Stimulated activated effector memory CD8-positive, alpha-beta T cell treated with anti-CD3 and anti-CD28 coated beads, Interleukin-12 subunit alpha, Interleukin-12 subunit beta, amount 100 ng/mL, for 72 hours (primary cell): ENCODE measurements at regions not wholly inside any gene's neighbourhood (a gene's known extent, or its start where the extent isn't known, plus 50 kb on each side); places are given as distances from the start of the nearest gene placed in this dataset.

ENCODE experiments used
- ATAC-seq: fragments of 150-1000 bp; cut with Tn5 transposase; 2 replicates; pipeline ENCODE4 v1.10.0; 2021
- DNase-seq, 2 donors: peaks; one replicate each; pipeline ENCODE4 v3.0.0; 2021 to 2022; ENCODE audit warnings: low spot score in 2 of 2
- H3K27ac Mint-ChIP-seq: one replicate; pipeline ENCODE4 v1.8.0; 2022; ENCODE audit warnings: mild to moderate bottlenecking, mixed read lengths
- H3K36me3 Mint-ChIP-seq: one replicate; pipeline ENCODE4 v1.8.0; 2022; ENCODE audit warnings: mild to moderate bottlenecking, mixed read lengths
- H3K4me1 Mint-ChIP-seq: one replicate; pipeline ENCODE4 v1.8.0; 2022; ENCODE audit warnings: mixed read lengths
- H3K4me3 Mint-ChIP-seq: one replicate; pipeline ENCODE4 v1.8.0; 2022; ENCODE audit warnings: mild to moderate bottlenecking, mixed read lengths
- H3K9me3 Mint-ChIP-seq: one replicate; pipeline ENCODE4 v1.8.0; 2022; ENCODE audit warnings: mixed read lengths

DNA sequence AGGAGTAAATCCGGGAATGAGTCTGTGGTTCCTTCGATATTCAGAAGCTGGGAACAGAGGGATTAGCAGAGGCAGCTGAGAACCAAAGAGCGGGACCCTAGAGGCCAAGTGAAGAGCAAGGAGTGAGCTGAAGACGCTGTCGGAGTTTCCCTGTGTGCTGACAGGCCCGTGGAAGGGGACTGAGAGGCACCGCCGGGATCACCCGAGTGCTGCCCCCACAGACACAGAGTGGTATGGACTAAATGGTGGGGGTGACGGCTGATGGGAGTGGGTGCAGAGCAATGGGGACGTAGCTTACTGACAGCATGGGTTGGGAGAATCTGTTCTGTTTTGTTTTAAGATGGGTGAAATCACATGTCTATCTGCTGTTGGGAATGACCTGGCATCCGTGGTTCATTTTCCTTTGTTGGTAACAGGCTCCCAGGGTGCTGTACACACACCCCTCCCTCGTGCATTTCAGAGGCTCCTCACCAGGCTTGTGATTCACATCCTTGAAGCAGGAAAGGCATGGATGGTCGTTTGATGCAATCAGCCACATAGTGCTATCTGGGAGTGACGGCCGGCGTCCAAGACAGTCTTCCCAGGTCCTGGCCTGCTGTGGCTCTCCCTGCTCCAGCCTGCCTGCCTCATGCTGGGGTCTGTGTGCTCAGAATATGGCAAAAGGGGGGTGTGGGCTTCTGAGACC lies 97.4 kb downstream of the THBS2 start:
- no peak overlapping the region for H3K4me3 Mint-ChIP-seq
- H3K9me3 Mint-ChIP-seq: peaks cover 2% of the 10 kb centered on the region
- H3K36me3 Mint-ChIP-seq: no peaks in the 10 kb centered on the region
- no peak overlapping the region for H3K27ac Mint-ChIP-seq
- DNase-seq (no peak), ATAC-seq (no peak)
- no peaks in the 10 kb centered on the region for H3K4me1 Mint-ChIP-seq

DNA sequence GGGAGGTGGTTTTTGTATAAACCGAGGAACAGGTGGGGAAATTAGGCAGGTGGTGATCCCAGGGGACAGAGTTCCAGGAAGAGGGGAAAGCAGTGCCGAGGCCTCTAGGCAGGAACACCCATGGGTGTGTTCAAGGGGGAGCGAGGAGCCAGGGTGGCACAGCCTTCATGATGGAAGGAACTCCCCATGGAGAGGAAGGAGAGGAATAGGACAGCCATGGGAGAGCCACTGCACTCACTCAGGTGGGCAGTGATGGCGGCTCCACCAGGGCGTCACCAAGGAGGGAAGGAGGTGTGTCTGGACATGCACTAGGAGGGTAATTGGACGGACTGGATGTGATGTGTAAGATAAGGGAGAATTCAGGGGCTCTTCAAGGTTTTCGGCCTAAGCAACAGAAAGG lies 98.2 kb downstream of the THBS2 start:
- DNase-seq: no peak
- Mint-ChIP-seq H3K36me3 (no peaks in the 10 kb centered on the region), H3K4me3 (no peak overlapping the region), H3K4me1 (no peaks in the 10 kb centered on the region), H3K9me3 (peaks cover 2% of the 10 kb centered on the region), H3K27ac (no peak overlapping the region)
- ATAC-seq: no peak

DNA sequence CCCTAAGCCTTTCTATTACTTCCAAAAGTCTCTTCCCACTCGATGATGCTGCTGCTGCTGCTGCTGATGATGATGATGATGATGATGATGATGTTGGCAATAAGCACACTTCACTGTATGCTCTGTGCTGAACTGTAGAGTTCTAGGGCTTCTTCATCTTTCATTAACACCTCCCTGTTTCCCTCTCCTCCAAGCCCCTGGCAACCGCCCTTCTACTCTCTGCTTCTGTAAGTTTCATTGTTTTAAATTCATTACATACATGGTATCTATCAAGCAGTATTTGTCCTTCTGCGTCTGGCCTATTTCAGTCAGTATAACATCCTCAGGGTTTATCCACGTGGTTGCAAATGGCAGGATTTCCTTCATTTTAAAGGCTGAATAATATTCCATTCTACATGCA lies 100.2 kb downstream of the THBS2 start:
- ATAC-seq: no peak
- Mint-ChIP-seq H3K36me3 (no peaks in the 10 kb centered on the region), H3K27ac (no peak overlapping the region), H3K4me3 (no peak overlapping the region), H3K9me3 (peaks cover 13% of the 10 kb centered on the region), H3K4me1 (no peaks in the 10 kb centered on the region)
- no peak for DNase-seq

DNA sequence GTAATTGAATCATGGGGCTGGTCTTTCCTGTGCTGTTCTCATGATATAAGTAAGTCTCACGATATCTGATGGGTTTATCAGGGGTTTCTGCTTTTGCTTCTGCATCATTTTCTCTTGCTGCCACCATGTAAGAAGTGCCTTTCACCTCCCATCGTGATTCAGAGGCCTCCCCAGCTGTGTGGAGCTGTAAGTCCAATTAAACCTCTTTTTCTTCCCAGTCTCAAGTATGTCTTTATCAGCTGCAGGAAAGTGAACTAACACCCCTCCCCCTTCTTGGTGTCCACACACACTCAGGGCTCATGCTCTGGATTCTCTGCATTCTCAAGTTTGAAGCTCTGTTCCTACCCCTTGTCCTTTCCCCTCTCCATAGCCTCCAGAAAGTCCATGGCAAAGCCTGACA lies 107.1 kb downstream of the THBS2 start:
- Mint-ChIP-seq H3K27ac (no peak overlapping the region), H3K4me1 (peaks cover 6% of the 10 kb centered on the region), H3K4me3 (no peak overlapping the region), H3K36me3 (no peaks in the 10 kb centered on the region), H3K9me3 (peaks cover 11% of the 10 kb centered on the region)
- DNase-seq: no peak
- ATAC-seq: no peak

DNA sequence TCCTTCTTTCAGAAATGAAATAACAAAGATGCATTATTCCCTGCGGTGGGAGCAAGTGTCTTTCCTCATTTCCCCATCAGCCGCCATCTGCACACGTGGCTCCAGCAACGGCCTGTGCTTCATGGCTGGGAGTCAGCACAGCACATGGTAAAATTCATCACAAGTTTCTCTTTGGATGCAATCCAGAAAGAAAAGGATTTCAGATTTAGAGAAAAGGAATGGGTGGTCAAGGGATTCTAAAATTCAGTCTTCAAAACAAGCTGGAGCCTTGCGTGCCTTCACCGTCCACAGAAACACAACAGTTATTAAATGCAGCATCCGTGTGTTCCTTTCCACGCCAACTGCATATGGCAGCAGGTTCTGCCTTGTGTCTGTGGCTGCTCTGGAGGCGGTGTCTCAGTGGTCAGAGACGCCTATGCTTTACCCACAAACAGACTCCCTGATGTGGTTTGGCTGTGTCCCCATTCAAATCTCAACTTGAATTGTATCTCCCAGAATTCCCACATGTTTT lies 107.6 kb downstream of the THBS2 start:
- H3K4me1 Mint-ChIP-seq: peaks cover 6% of the 10 kb centered on the region
- H3K9me3 Mint-ChIP-seq: peaks cover 11% of the 10 kb centered on the region
- no peak for DNase-seq
- no peak overlapping the region for H3K4me3 Mint-ChIP-seq
- no peak for ATAC-seq
- H3K36me3 Mint-ChIP-seq: no peaks in the 10 kb centered on the region
- H3K27ac Mint-ChIP-seq: no peak overlapping the region

DNA sequence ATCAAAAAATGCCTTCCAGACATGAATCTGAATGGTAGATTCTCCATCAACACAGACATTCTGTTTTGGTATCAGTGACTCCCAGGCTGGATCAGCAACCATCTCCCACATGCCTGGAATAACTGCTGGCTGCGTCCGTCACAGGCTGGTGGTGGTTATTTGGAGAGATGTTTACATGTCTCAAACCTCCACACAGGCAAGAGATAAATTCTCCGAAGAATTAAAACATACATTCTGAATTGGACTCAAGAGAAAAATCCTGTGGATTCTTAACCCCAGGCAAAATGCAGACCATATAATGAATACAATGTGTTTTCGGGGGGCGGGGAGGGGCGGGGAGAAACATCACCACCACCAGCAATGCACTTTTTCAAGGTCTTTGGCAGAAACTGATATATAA lies 108.2 kb downstream of the THBS2 start:
- Mint-ChIP-seq H3K27ac (no peak overlapping the region), H3K4me1 (peaks cover 6% of the 10 kb centered on the region), H3K4me3 (no peak overlapping the region), H3K36me3 (no peaks in the 10 kb centered on the region), H3K9me3 (peaks cover 11% of the 10 kb centered on the region)
- DNase-seq: no peak
- ATAC-seq: no peak

DNA sequence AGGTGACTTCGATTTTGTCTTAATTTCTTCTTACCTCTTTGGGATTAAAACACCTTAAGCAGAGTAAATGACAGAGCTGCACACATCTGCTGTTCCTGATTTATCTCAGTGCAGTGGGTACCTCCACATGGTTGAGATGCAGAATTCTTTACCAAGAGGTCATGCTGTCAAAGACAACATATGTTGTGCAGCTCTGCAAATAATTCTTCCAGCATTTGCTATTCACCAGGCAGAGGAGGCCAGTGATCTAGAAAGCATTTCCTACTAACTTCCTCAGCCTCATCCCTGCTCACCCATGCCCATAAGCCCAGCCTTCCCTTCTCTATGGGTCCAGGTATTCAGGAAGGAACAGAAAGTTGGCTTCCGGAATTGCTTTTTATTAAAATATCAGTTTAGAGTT lies 109.3 kb downstream of the THBS2 start:
- peaks cover 6% of the 10 kb centered on the region for H3K4me1 Mint-ChIP-seq
- no peaks in the 10 kb centered on the region for H3K36me3 Mint-ChIP-seq
- ATAC-seq (no peak), DNase-seq (no peak)
- peaks cover 2% of the 10 kb centered on the region for H3K9me3 Mint-ChIP-seq
- no peak overlapping the region for H3K4me3 Mint-ChIP-seq
- no peak overlapping the region for H3K27ac Mint-ChIP-seq

DNA sequence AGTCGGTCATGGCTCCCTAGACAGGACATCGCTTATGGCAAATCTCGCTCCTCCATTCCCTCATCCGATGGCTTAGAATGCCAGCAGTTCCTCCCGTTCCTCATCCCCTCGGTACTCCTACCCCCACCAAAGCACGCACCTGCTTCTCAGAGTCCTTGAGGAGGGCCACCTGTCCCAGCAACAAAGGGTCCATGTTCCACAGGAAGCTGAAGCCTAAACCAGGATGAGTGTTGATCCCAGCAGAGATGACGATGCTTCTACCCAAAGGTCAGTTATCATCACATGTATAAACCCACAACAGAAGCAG lies 111.2 kb downstream of the THBS2 start:
- H3K36me3 Mint-ChIP-seq: no peaks in the 10 kb centered on the region
- DNase-seq: no peak
- no peak for ATAC-seq
- H3K9me3 Mint-ChIP-seq: no peaks in the 10 kb centered on the region
- H3K27ac Mint-ChIP-seq: no peak overlapping the region
- H3K4me1 Mint-ChIP-seq: peaks cover 6% of the 10 kb centered on the region
- no peak overlapping the region for H3K4me3 Mint-ChIP-seq

DNA sequence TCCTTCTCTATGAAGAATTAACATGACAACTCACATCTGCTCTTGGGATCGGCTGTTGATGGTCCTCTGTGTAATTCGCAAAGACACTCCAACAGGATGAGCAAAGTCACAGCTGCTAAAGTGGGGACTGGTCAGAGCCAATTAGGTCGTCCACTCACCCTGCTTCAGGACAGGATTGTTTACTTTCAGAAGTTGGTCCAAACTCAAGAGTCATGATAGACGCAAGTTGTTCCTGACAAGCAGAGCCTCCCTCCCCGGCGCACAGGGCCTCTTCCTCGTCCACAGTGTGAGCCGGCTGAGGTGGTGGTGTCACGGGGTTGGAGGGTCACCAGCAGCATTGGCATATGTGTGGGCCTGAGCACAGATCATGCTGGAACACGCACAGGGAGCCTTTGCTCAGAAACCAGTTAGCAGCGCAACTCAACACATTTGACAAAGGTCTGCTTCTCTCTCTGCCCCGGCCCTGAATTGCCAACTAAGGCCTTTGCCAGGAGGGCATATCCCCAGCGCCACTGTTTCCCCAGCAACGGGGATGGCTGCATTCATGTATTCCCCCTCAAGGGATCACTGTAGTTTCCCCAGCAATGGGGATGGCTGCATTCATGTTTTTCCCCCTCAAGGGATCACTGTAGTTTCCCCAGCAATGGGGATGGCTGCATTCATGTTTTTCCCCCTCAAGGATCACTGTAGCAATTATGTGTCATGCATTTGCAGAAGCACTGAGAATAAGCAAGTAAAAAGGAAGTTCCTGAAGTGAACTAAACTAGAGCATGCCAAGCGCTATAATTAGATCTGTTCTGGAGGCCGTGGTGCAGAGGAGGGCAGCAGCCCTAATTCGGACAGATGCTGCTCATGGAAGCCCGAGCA lies 111.7 kb downstream of the THBS2 start:
- no peak overlapping the region for H3K4me3 Mint-ChIP-seq
- no peaks in the 10 kb centered on the region for H3K9me3 Mint-ChIP-seq
- H3K27ac Mint-ChIP-seq: no peak overlapping the region
- peaks cover 5% of the 10 kb centered on the region for H3K4me1 Mint-ChIP-seq
- H3K36me3 Mint-ChIP-seq: no peaks in the 10 kb centered on the region
- no peak for ATAC-seq
- DNase-seq: no peak

DNA sequence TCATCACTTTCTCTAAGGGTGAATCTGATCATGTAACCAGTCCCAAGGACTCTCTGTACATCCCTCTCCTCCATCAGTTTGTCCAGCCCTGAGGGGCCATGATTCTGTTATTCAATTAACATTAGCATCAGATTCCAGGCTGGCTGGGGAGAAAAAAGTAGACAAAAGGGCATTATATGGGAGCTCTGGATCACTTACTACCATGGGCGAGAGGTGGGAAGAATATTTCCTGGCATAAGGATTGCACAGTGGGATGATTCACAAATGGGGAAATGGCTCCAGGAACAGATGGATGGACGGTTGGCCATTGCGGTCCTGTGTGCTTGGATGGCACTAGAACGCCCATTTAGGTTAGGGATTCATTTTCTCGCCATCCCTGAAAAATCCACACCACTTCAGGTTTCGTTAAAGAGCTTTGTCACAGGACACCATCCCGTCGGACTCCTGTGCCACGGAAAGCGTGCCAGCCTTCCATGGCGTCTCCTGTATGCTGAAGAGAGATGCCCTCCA lies 112.6 kb downstream of the THBS2 start:
- DNase-seq (no peak), ATAC-seq (no peak)
- Mint-ChIP-seq H3K27ac (no peak overlapping the region), H3K36me3 (no peaks in the 10 kb centered on the region), H3K9me3 (no peaks in the 10 kb centered on the region), H3K4me3 (no peak overlapping the region), H3K4me1 (no peaks in the 10 kb centered on the region)

DNA sequence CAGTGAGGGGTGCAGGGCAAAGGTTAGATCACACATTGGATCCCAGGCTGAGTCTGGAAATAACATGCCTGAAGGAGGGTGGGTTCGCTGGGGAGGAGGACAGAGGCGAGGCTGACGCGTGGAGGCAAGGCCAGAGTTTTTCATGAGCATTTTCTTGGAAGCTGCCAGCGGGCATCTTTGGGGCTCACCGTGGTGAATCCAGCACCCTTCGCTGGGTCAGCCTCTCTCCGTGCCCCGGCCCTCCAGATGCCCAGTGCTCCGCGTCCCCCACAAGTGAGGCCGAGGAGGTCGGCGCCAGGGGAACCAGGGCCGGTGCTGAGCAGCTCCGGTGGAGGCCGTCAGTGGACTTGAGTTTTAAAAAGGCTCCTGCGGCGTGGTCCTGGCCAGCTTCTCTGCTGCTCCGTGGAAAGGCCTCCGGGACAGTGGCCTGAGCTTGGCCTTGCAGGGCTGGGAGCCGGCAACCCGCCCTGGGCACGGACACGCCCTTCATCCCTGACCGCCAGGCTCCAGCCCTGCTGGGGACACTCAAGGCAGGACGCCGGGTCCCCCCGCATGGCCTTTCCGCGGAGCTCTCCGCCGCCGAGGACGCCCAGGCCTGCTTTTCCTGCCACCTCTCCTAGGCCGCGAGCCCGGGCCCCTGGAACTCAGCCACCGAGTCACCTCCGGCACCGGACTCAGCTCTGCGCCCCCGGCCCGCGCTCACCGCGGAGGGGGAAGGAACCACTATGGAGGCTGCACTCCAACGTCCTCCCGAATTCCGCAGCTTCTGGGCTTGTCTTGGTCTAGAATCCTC lies 114.3 kb downstream of the THBS2 start:
- H3K4me3 Mint-ChIP-seq: no peak overlapping the region
- peak; percentile 19 for ATAC-seq
- H3K27ac Mint-ChIP-seq: no peak overlapping the region
- H3K36me3 Mint-ChIP-seq: no peaks in the 10 kb centered on the region
- H3K4me1 Mint-ChIP-seq: no peaks in the 10 kb centered on the region
- DNase-seq: no peak
- no peaks in the 10 kb centered on the region for H3K9me3 Mint-ChIP-seq

DNA sequence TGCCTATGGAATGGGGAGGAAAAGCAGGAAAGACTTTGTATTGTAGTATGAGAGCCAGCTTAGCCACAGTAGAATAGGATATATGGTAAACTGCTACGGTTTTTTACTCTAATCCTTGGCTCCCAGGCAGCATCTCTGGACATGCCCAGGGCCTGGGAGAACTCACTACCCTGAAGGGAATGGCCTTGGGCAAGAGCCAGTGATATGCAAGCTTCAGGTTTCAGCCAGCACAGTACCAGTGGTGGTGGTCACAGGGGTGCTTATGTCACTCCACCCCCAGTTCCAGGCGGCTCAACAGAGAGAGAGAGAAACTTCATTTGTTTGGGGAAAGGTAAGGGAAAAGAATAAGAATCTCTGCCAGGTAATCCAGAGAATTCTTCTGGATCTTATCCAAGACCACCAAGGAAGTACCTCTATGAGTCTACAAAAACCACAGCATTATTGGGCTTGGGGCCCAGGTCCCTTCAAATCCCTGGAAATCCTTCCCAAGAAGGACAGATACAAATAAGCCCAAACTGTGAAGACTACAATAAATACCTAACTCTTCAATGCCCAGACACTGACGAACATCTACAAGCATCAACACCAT lies 121.2 kb downstream of the THBS2 start:
- DNase-seq (no peak), ATAC-seq (no peak)
- peaks cover 5% of the 10 kb centered on the region for H3K9me3 Mint-ChIP-seq
- no peak overlapping the region for H3K27ac Mint-ChIP-seq
- no peaks in the 10 kb centered on the region for H3K36me3 Mint-ChIP-seq
- H3K4me3 Mint-ChIP-seq: no peak overlapping the region
- H3K4me1 Mint-ChIP-seq: no peaks in the 10 kb centered on the region

DNA sequence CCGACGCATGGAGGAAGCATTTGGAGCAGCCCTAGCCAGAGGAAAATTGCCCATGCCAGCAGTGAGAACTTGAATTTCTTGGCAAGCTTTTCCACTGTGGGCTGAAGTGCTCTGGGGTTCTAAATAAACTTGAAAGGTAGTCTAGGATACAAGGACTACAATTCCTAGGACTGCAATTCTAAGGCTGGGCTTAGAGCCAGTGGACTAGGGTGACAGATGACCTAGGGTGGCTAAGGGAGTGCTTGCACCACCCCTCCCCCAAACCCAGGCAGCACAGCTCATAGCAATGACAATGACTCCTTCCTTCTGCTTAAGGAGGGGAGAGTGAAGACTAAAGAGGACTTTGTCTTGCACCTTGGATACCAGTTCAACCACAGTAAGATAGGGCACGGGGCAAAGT lies 122.3 kb downstream of the THBS2 start:
- no peak for DNase-seq
- Mint-ChIP-seq H3K9me3 (peaks cover 5% of the 10 kb centered on the region), H3K36me3 (no peaks in the 10 kb centered on the region), H3K4me1 (no peaks in the 10 kb centered on the region), H3K4me3 (no peak overlapping the region), H3K27ac (no peak overlapping the region)
- no peak for ATAC-seq

DNA sequence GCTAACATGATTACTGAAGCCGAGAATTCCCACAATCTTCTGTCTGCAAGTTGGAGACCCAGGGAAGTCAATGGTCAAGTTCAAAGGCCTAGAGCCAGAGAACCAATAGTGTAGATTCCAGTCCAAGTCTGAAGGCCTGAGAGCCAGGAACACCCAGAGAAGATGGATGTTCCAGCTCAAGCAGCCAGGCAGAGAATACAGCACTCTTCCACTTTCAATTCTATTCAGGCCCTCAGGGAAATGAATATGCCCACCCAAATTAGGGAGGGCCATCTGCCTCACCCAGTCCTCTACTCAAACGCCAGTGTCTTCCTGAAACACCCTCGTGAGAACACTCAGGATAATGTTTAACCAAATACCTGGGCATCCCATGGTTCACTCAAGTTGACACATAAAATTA lies 123.5 kb downstream of the THBS2 start:
- DNase-seq: no peak
- H3K4me1 Mint-ChIP-seq: no peaks in the 10 kb centered on the region
- peaks cover 5% of the 10 kb centered on the region for H3K9me3 Mint-ChIP-seq
- ATAC-seq: no peak
- H3K36me3 Mint-ChIP-seq: no peaks in the 10 kb centered on the region
- no peak overlapping the region for H3K27ac Mint-ChIP-seq
- H3K4me3 Mint-ChIP-seq: no peak overlapping the region

DNA sequence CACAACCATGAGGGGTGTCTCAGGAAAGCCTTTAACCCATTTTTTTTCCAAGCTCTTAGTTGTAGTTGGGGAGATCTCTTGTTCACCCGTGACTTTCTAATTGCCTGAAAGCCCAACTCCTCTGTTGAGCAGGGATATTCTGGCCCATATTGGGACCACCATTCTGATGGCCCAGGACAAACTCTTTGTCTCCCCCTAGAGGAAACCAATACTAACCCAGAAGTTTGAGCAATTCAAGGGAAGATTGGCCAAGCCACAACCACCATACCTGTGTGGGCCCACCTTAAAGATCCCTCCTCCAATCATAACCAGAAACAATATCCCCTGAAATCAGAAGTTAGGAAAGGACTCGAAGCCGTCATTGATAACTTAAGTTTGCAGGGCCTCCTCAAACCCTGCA lies 132.6 kb downstream of the THBS2 start:
- H3K4me1 Mint-ChIP-seq: no peaks in the 10 kb centered on the region
- no peaks in the 10 kb centered on the region for H3K9me3 Mint-ChIP-seq
- H3K36me3 Mint-ChIP-seq: no peaks in the 10 kb centered on the region
- H3K4me3 Mint-ChIP-seq: no peak overlapping the region
- ATAC-seq (no peak), DNase-seq (no peak)
- no peak overlapping the region for H3K27ac Mint-ChIP-seq
